PFSK-1 (cell line): ENCODE measurements at regions not wholly inside any gene's neighbourhood (a gene's known extent, or its start where the extent isn't known, plus 50 kb on each side); places are given as distances from the start of the nearest gene placed in this dataset.

ENCODE experiments used
- FOXP2 ChIP-seq: optimal IDR thresholded peaks from 2 replicates; pipeline ENCODE3; 2011; ENCODE audit warnings: borderline replicate concordance, control low read depth, inconsistent platforms; ENCODE audit not compliant: insufficient read depth; ENCODE audit errors: extremely low read length, extremely low read depth
- POLR2AphosphoS5 ChIP-seq: IDR thresholded peaks from 2 replicates; pipeline ENCODE4 v1.6.1; 2012; ENCODE audit warnings: low read depth, mild to moderate bottlenecking, control low read depth, low read length, moderate library complexity
- REST ChIP-seq, 2 experiments: IDR thresholded peaks; 2 replicates each; pipeline versions ENCODE4 v1.6.1 to v1.8.0; 2011 to 2012; ENCODE audit warnings: low read depth in 2 of 2, low read length in 2 of 2, control low read depth in 1 of 2, inconsistent platforms in 1 of 2, mild to moderate bottlenecking in 1 of 2, moderate library complexity in 1 of 2; ENCODE audit not compliant: insufficient read depth in 1 of 2
- SIN3A ChIP-seq: IDR thresholded peaks from 2 replicates; pipeline ENCODE4 v1.6.1; 2012; ENCODE audit warnings: mild to moderate bottlenecking, low read length, moderate library complexity, borderline replicate concordance; ENCODE audit not compliant: insufficient read depth
- TAF1 ChIP-seq: IDR thresholded peaks from 2 replicates; pipeline ENCODE4 v1.6.1; 2012; ENCODE audit warnings: low read length, control low read depth, borderline replicate concordance; ENCODE audit not compliant: insufficient read depth

GRCh38 chr4:3673176-3673575, 93.0 kb upstream of the ADRA2C start:
- no peak for TF ChIP-seq REST (IDR thresholded peaks at IDR 0.05; ENCODE audit: insufficient read depth in 1 of 2, low read depth in 2 of 2, low read length in 2 of 2)
- no peak for TF ChIP-seq POLR2AphosphoS5
- TF ChIP-seq TAF1: no peak
- TF ChIP-seq SIN3A: no peak
- no peak for TF ChIP-seq FOXP2
